ENCODE measurements at regions not wholly inside any gene's neighbourhood (a gene's known extent, or its start where the extent isn't known, plus 50 kb on each side); places are given as distances from the start of the nearest gene placed in this dataset.

DNA sequence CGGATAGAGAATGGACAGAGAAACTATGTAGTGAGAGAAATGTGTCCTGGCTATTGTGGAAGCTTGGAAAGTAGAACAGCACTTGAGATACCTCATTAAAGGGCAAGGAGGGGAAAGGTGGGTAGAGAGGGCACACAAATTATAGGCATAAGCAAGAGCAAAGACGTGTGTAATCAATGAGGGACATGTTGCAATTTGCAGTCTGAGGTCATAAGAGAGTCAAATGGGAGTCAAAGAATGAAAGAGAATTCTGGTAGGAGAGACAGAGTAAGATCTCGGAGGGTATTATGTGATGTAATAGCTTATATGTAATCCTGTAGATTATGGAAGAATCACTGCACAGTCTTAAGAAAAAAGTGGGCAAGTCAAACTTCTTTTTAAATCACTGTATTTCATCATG lies 312.0 kb upstream of the RGMB start:
- H3K4me3 Mint-ChIP-seq = no peak overlapping the region

DNA sequence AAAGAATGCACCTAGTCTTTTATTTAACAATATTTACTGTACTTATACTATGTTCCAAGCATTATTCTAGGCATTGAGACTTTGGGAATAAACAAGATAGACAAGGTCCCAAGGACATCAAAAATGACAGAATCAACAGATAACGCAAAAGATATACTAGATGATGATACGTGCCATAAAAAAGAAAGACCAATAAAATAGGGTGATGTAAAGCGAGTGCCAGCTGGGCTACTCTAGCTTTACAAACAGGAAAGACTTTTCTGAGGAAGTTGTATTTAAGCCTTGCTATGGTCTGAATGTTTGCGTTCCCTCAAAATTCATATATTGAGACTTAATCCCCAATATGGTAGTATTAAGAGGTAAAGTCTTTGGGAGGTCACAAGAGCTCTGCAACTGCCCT lies 310.2 kb upstream of the RGMB start:
- no peak overlapping the region for H3K27ac Mint-ChIP-seq
- TF ChIP-seq, protein P1, sequence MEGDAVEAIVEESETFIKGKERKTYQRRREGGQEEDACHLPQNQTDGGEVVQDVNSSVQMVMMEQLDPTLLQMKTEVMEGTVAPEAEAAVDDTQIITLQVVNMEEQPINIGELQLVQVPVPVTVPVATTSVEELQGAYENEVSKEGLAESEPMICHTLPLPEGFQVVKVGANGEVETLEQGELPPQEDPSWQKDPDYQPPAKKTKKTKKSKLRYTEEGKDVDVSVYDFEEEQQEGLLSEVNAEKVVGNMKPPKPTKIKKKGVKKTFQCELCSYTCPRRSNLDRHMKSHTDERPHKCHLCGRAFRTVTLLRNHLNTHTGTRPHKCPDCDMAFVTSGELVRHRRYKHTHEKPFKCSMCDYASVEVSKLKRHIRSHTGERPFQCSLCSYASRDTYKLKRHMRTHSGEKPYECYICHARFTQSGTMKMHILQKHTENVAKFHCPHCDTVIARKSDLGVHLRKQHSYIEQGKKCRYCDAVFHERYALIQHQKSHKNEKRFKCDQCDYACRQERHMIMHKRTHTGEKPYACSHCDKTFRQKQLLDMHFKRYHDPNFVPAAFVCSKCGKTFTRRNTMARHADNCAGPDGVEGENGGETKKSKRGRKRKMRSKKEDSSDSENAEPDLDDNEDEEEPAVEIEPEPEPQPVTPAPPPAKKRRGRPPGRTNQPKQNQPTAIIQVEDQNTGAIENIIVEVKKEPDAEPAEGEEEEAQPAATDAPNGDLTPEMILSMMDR (conservative IDR thresholded peaks at IDR 0.05) = no peak
- H3K9me3 Mint-ChIP-seq = peaks cover 5% of the 10 kb centered on the region
- H3K36me3 Mint-ChIP-seq = no peaks in the 10 kb centered on the region
- H3K4me3 Mint-ChIP-seq = no peak overlapping the region
- H3K27me3 Mint-ChIP-seq = no peaks in the 10 kb centered on the region
- no peak for DNase-seq (ENCODE audit: extremely low spot score, unreplicated experiment)
- H3K4me1 Mint-ChIP-seq (ENCODE audit: unreplicated experiment) = no peaks in the 10 kb centered on the region

More for the DNA sequence above, 312.0 kb upstream of the RGMB start:
- Mint-ChIP-seq H3K27me3 (no peaks in the 10 kb centered on the region), H3K27ac (no peak overlapping the region), H3K9me3 (peaks cover 5% of the 10 kb centered on the region), H3K36me3 (no peaks in the 10 kb centered on the region), H3K4me1 (ENCODE audit: unreplicated experiment) (no peaks in the 10 kb centered on the region)
- TF ChIP-seq, protein P1 (conservative IDR thresholded peaks at IDR 0.05) = no peak
- no peak for DNase-seq (ENCODE audit: extremely low spot score, unreplicated experiment)

GRCh38 chr5:98463676-98464075 lies 309.8 kb upstream of the RGMB start:
- no peaks in the 10 kb centered on the region for H3K27me3 Mint-ChIP-seq
- no peak overlapping the region for H3K27ac Mint-ChIP-seq
- no peak for DNase-seq (ENCODE audit: extremely low spot score, unreplicated experiment)
- peaks cover 5% of the 10 kb centered on the region for H3K9me3 Mint-ChIP-seq
- no peaks in the 10 kb centered on the region for H3K4me1 Mint-ChIP-seq (ENCODE audit: unreplicated experiment)
- TF ChIP-seq, protein P1 (conservative IDR thresholded peaks at IDR 0.05) = no peak
- H3K36me3 Mint-ChIP-seq = no peaks in the 10 kb centered on the region
- H3K4me3 Mint-ChIP-seq = no peak overlapping the region

- Mint-ChIP-seq H3K27me3 (no peaks in the 10 kb centered on the region), H3K4me1 (ENCODE audit: unreplicated experiment) (no peaks in the 10 kb centered on the region), H3K27ac (no peak overlapping the region), H3K9me3 (peaks cover 5% of the 10 kb centered on the region), H3K36me3 (no peaks in the 10 kb centered on the region), H3K4me3 (no peak overlapping the region)
- DNase-seq (ENCODE audit: extremely low spot score, unreplicated experiment) = no peak
- TF ChIP-seq, protein P1 (conservative IDR thresholded peaks at IDR 0.05) = no peak
Observed at GRCh38 chr5:98464737-98465330, 308.6 kb upstream of the RGMB start.

DNA sequence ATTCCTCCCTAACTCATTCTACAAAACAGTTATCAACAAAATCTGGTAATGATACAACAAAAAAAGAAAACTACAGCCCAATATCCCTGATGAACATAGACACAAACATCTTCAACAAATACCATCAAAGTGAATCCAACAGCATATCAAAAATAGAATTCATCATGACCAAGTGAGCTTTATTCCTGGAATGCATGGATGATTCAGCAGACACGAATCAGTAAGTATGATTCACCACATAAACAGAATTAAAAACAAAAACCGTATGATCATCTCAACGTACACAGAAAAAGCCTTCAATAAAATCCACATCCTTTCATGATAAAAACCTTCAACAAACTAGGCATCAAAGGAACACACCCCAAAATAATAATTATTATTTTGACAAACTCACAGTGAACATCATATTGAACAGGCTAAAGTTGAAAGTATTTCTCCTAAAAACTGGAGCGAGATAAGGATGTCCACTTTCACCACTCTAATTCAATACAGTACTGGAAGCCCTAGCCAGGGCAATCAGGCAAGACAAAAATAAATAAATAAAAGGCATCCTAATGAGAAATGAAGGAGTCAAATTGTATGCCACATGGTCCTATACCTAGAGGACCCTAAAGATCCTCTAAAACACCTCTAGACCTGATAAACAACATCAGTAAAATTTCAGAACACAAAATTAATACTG lies 305.1 kb upstream of the RGMB start:
- no peaks in the 10 kb centered on the region for H3K27me3 Mint-ChIP-seq
- TF ChIP-seq, protein P1 (conservative IDR thresholded peaks at IDR 0.05) = no peak
- H3K36me3 Mint-ChIP-seq = no peaks in the 10 kb centered on the region
- no peak for DNase-seq (ENCODE audit: extremely low spot score, unreplicated experiment)
- H3K4me1 Mint-ChIP-seq (ENCODE audit: unreplicated experiment) = no peaks in the 10 kb centered on the region
- no peak overlapping the region for H3K27ac Mint-ChIP-seq
- H3K9me3 Mint-ChIP-seq = peaks cover 5% of the 10 kb centered on the region
- no peak overlapping the region for H3K4me3 Mint-ChIP-seq
